ENCODE measurements at regions not wholly inside any gene's neighbourhood (a gene's known extent, or its start where the extent isn't known, plus 50 kb on each side); places are given as distances from the start of the nearest gene placed in this dataset.

DNA sequence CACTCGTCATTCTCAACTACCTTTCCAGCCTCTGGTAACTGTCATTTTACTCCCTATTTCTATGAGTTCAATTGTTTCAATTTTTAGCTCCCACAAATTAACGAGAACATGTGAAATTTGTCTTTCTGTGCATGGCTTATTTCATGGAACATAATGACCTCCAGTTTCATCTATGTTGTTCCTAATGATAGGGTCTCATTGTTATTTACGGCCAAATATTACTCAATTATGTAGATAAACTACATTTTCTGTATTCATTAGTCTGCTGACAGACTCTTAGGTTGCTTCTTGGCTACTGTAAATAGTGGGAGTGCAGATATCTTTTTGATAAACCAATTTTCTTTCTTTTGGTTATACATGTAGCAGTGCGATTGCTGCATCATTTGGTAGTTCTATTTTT, 374.9 kb upstream of the ROBO1 start:
- TF ChIP-seq, protein P1, sequence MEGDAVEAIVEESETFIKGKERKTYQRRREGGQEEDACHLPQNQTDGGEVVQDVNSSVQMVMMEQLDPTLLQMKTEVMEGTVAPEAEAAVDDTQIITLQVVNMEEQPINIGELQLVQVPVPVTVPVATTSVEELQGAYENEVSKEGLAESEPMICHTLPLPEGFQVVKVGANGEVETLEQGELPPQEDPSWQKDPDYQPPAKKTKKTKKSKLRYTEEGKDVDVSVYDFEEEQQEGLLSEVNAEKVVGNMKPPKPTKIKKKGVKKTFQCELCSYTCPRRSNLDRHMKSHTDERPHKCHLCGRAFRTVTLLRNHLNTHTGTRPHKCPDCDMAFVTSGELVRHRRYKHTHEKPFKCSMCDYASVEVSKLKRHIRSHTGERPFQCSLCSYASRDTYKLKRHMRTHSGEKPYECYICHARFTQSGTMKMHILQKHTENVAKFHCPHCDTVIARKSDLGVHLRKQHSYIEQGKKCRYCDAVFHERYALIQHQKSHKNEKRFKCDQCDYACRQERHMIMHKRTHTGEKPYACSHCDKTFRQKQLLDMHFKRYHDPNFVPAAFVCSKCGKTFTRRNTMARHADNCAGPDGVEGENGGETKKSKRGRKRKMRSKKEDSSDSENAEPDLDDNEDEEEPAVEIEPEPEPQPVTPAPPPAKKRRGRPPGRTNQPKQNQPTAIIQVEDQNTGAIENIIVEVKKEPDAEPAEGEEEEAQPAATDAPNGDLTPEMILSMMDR (conservative IDR thresholded peaks at IDR 0.05; ENCODE audit: low read length): no peak
- TF ChIP-seq EZH2phosphoT487 (IDR thresholded peaks at IDR 0.05; ENCODE audit: borderline replicate concordance, low read depth, low read length): no peak
